Neuronal stem cell (in vitro differentiated cells): ENCODE measurements at regions not wholly inside any gene's neighbourhood (a gene's known extent, or its start where the extent isn't known, plus 50 kb on each side); places are given as distances from the start of the nearest gene placed in this dataset.

Experiments used
- DNase-seq: peaks from one replicate; pipeline ENCODE4 v3.0.0-alpha.2; 2013; ENCODE audit warnings: low spot score
- H2AFZ ChIP-seq: one replicate; pipeline ENCODE4 v1.6.1; 2013; ENCODE audit warnings: mild to moderate bottlenecking, low read length, inconsistent platforms
- H2AK5ac ChIP-seq: 2 replicates; pipeline ENCODE4 v1.6.1; 2013; ENCODE audit warnings: low read depth, mild to moderate bottlenecking, inconsistent platforms, low read length, moderate library complexity, mixed read lengths
- H2BK120ac ChIP-seq: 2 replicates; pipeline ENCODE4 v1.6.1; 2013; ENCODE audit warnings: low read depth, mild to moderate bottlenecking, inconsistent platforms, low read length, moderate library complexity, mixed read lengths
- H2BK12ac ChIP-seq: one replicate; pipeline ENCODE4 v1.6.1; 2013; ENCODE audit warnings: low read length, inconsistent platforms
- H2BK15ac ChIP-seq: 2 replicates; pipeline ENCODE4 v1.6.1; 2013; ENCODE audit warnings: mild to moderate bottlenecking, low read length, inconsistent platforms, mixed read lengths
- H2BK5ac ChIP-seq: one replicate; pipeline ENCODE4 v1.6.1; 2013; ENCODE audit warnings: inconsistent platforms, mild to moderate bottlenecking, low read length, moderate library complexity
- H3K14ac ChIP-seq: one replicate; pipeline ENCODE4 v1.6.1; 2013; ENCODE audit warnings: low read length, inconsistent platforms
- H3K18ac ChIP-seq: 2 replicates; pipeline ENCODE4 v1.6.1; 2013; ENCODE audit warnings: low read length, inconsistent platforms
- H3K23ac ChIP-seq: 2 replicates; pipeline ENCODE4 v1.6.1; 2013; ENCODE audit warnings: low read depth, mild to moderate bottlenecking, mixed read lengths, low read length, inconsistent platforms; ENCODE audit not compliant: poor library complexity
- H3K27ac ChIP-seq: replicated peaks from 3 replicates; pipeline ENCODE4 v1.5.1; 2013; ENCODE audit warnings: low read length, inconsistent platforms
- H3K27me3 ChIP-seq, 3 experiments: 2 replicates each; pipeline ENCODE4 v1.6.1; 2013; ENCODE audit warnings: low read length in 3 of 3, mild to moderate bottlenecking in 2 of 3, inconsistent platforms in 1 of 3, low read depth in 1 of 3, mixed read lengths in 1 of 3, moderate library complexity in 1 of 3; ENCODE audit not compliant: control insufficient read depth in 3 of 3, insufficient read depth in 3 of 3
- H3K36me3 ChIP-seq, 2 donors: replicated peaks in 1 of 2; 2 replicates each; pipeline ENCODE4 v1.6.1; 2013; ENCODE audit warnings: low read length in 2 of 2; ENCODE audit not compliant: control insufficient read depth in 2 of 2, insufficient read depth in 2 of 2
- H3K4ac ChIP-seq: 2 replicates; pipeline ENCODE4 v1.6.1; 2013; ENCODE audit warnings: inconsistent platforms, mild to moderate bottlenecking, low read length, moderate library complexity
- H3K4me1 ChIP-seq, 2 donors: 1 replicate in 1 of 2; 2 replicates in 1 of 2; pipeline ENCODE4 v1.6.1; 2013; ENCODE audit warnings: low read length in 2 of 2, low read depth in 1 of 2; ENCODE audit not compliant: control insufficient read depth in 2 of 2, insufficient read depth in 1 of 2
- H3K4me2 ChIP-seq: one replicate; pipeline ENCODE4 v1.6.1; 2013; ENCODE audit warnings: mild to moderate bottlenecking, low read length, inconsistent platforms; ENCODE audit not compliant: insufficient read depth, poor library complexity, severe bottlenecking
- H3K4me3 ChIP-seq, 2 donors: 2 replicates each; pipeline ENCODE4 v1.5.1; 2013; ENCODE audit warnings: low read length in 2 of 2, mild to moderate bottlenecking in 2 of 2, inconsistent platforms in 1 of 2, moderate library complexity in 1 of 2
- H3K79me1 ChIP-seq: one replicate; pipeline ENCODE4 v1.6.1; 2013; ENCODE audit warnings: low read depth, mild to moderate bottlenecking, inconsistent platforms, low read length, moderate library complexity
- H3K9ac ChIP-seq: one replicate; pipeline ENCODE4 v1.6.1; 2013; ENCODE audit warnings: mild to moderate bottlenecking, low read depth, low read length, inconsistent platforms; ENCODE audit not compliant: poor library complexity
- H3K9me3 ChIP-seq, 2 donors: replicated peaks in 1 of 2; 2 replicates each; pipeline versions ENCODE3 to v1.6.1; 2013; ENCODE audit warnings: low read length in 2 of 2, mild to moderate bottlenecking in 2 of 2, inconsistent platforms in 1 of 2, low read depth in 1 of 2, mixed read lengths in 1 of 2, moderate library complexity in 1 of 2; ENCODE audit not compliant: control insufficient read depth in 2 of 2, insufficient read depth in 1 of 2
- H4K8ac ChIP-seq: one replicate; pipeline ENCODE4 v1.6.1; 2013; ENCODE audit warnings: low read depth, mild to moderate bottlenecking, inconsistent platforms, low read length, moderate library complexity
- H4K91ac ChIP-seq: one replicate; pipeline ENCODE4 v1.6.1; 2013; ENCODE audit warnings: low read length, low read depth, mild to moderate bottlenecking, inconsistent platforms; ENCODE audit not compliant: poor library complexity
- WGBS, 2 donors: extraction: QIAGEN DNeasy Blood & Tissue Kit; methylation state at CpG; one replicate each; pipeline ENCODE4 v1.1.7; 2013; ENCODE audit warnings: missing lambda C conversion rate in 2 of 2, mixed read lengths in 1 of 2; ENCODE audit not compliant: insufficient read length in 2 of 2, insufficient replicate concordance in 1 of 2; ENCODE audit errors: extremely low coverage in 2 of 2; 5-methylcytosine and 5-hydroxymethylcytosine counted together

DNA sequence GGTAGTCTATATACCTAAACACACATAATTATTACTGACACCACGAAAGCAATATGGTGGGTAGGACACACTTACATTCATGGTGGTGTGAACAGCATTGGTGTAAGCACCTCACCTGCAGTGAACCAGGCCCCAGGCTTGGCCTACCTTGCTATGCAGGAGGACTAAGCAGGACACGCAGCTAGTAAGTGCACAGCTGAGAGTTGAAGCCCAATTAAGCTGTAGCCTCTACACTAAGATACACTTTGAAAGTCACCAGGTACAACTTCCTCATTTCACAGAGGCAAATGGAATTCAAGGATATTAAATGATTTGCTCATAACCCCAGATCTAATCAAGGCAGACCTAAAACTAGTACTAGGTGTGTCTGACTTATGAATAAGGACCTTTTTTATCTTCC is 145.8 kb upstream of the PAPPA start:
- no peak overlapping the region for H2BK120ac ChIP-seq
- H2AK5ac ChIP-seq = no peak overlapping the region
- no peak overlapping the region for H3K9ac ChIP-seq
- no peaks in the 10 kb centered on the region for H3K36me3 ChIP-seq
- H3K23ac ChIP-seq = no peak overlapping the region
- no peak overlapping the region for H4K91ac ChIP-seq
- no peak overlapping the region for H2BK5ac ChIP-seq
- no peak overlapping the region for H3K27ac ChIP-seq
- H3K18ac ChIP-seq = no peak overlapping the region
- no peaks in the 10 kb centered on the region for H3K9me3 ChIP-seq
- H3K79me1 ChIP-seq = no peaks in the 10 kb centered on the region
- H2BK12ac ChIP-seq = no peak overlapping the region
- no peak overlapping the region for H3K4ac ChIP-seq
- H2BK15ac ChIP-seq = no peak overlapping the region
- DNase-seq = no peak
- H3K4me1 ChIP-seq = no peaks in the 10 kb centered on the region
- H4K8ac ChIP-seq = no peak overlapping the region
- H3K4me2 ChIP-seq = no peak overlapping the region
- no CpG with 5 or more reads among the region's 2 CpGs for WGBS, 2 donors
- no peaks in the 10 kb centered on the region for H3K27me3 ChIP-seq
- H3K14ac ChIP-seq = no peak overlapping the region
- no peak overlapping the region for H3K4me3 ChIP-seq
- no peak overlapping the region for H2AFZ ChIP-seq

DNA sequence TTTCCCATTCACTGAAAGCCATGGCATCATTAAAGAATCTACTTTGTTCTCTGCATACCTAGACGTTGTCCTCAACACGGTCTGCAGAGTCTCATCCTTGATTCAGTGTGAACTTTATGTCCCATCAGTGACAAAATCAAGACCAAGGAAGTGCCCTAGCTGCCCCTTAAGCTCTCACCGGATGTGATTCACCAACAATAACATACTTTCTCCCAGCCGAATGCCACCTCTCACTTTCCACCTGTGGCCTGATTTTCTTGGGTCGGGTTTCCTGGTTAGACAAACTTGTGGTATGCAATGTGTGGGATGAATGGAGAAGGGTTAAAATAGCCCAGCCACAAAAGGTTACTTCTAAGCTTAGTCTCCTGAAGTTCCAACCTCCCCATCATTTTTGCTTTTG is 145.3 kb upstream of the PAPPA start:
- Histone ChIP-seq H3K27ac (no peak overlapping the region), H2AK5ac (no peak overlapping the region), H3K14ac (no peak overlapping the region), H3K9me3 (no peaks in the 10 kb centered on the region), H3K4me2 (no peak overlapping the region), H3K23ac (no peak overlapping the region), H2BK120ac (no peak overlapping the region), H3K4me1 (no peaks in the 10 kb centered on the region), H3K36me3 (no peaks in the 10 kb centered on the region), H3K18ac (no peak overlapping the region), H4K91ac (no peak overlapping the region), H3K4ac (no peak overlapping the region), H4K8ac (no peak overlapping the region), H2BK12ac (no peak overlapping the region), H3K27me3 (no peaks in the 10 kb centered on the region), H2BK5ac (no peak overlapping the region), H2BK15ac (no peak overlapping the region), H3K4me3 (no peak overlapping the region), H3K9ac (no peak overlapping the region), H2AFZ (no peak overlapping the region), H3K79me1 (no peaks in the 10 kb centered on the region)
- WGBS, 2 donors = no CpG with 5 or more reads among the region's 5 CpGs
- DNase-seq = no peak

- no peak overlapping the region for H3K14ac ChIP-seq
- H2BK120ac ChIP-seq = no peak overlapping the region
- no peak overlapping the region for H3K4me3 ChIP-seq
- no peak overlapping the region for H3K27ac ChIP-seq
- WGBS, 2 donors = no CpG with 5 or more reads among the region's 2 CpGs
- no peak overlapping the region for H2BK12ac ChIP-seq
- no peaks in the 10 kb centered on the region for H3K27me3 ChIP-seq
- no peak overlapping the region for H3K23ac ChIP-seq
- H3K9ac ChIP-seq = no peak overlapping the region
- H3K4ac ChIP-seq = no peak overlapping the region
- no peak overlapping the region for H3K18ac ChIP-seq
- no peaks in the 10 kb centered on the region for H3K79me1 ChIP-seq
- H2BK5ac ChIP-seq = no peak overlapping the region
- H3K4me1 ChIP-seq = no peaks in the 10 kb centered on the region
- no peak overlapping the region for H2BK15ac ChIP-seq
- no peak for DNase-seq
- H3K36me3 ChIP-seq = no peaks in the 10 kb centered on the region
- H2AK5ac ChIP-seq = no peak overlapping the region
- no peak overlapping the region for H3K4me2 ChIP-seq
- no peaks in the 10 kb centered on the region for H3K9me3 ChIP-seq
- H2AFZ ChIP-seq = no peak overlapping the region
- no peak overlapping the region for H4K91ac ChIP-seq
- no peak overlapping the region for H4K8ac ChIP-seq
These were observed 144.2 kb upstream of the PAPPA start for GRCh38 chr9:116009420-116009819.

DNA sequence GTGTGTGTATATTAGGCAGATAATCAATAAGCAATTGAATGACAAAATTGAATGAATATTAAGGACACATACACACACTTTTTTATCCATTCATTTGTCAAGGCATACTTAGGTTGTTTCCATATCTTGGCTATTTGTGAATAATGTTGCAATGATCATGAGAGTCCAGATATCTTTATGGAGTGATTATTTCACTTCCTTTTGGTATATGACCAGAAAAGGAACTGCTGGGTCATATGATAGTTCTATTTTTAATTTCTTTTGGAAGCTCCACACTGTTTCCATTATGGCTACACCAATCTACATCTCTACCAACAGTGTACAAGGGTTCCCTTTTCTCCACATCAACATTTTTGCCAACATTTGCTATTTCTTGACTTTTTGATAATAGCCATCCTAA is 137.7 kb upstream of the PAPPA start:
- DNase-seq = no peak
- no peaks in the 10 kb centered on the region for H3K9me3 ChIP-seq
- no peak overlapping the region for H4K91ac ChIP-seq
- H3K27me3 ChIP-seq = no peaks in the 10 kb centered on the region
- no peak overlapping the region for H3K4ac ChIP-seq
- no peak overlapping the region for H2BK15ac ChIP-seq
- H2AK5ac ChIP-seq = no peak overlapping the region
- H2BK120ac ChIP-seq = no peak overlapping the region
- H3K79me1 ChIP-seq = no peaks in the 10 kb centered on the region
- H2AFZ ChIP-seq = no peak overlapping the region
- H3K4me3 ChIP-seq = no peak overlapping the region
- H3K36me3 ChIP-seq = no peaks in the 10 kb centered on the region
- no peak overlapping the region for H3K23ac ChIP-seq
- no peak overlapping the region for H3K14ac ChIP-seq
- H3K4me1 ChIP-seq = no peaks in the 10 kb centered on the region
- no peak overlapping the region for H3K18ac ChIP-seq
- no peak overlapping the region for H3K9ac ChIP-seq
- no peak overlapping the region for H3K27ac ChIP-seq
- H2BK5ac ChIP-seq = no peak overlapping the region
- no peak overlapping the region for H3K4me2 ChIP-seq
- no peak overlapping the region for H2BK12ac ChIP-seq
- no peak overlapping the region for H4K8ac ChIP-seq
